Kidney (tissue), 13 donors: ENCODE measurements at regions not wholly inside any gene's neighbourhood (a gene's known extent, or its start where the extent isn't known, plus 50 kb on each side); places are given as distances from the start of the nearest gene placed in this dataset.
A peak's percentile ranks its signal among the peaks of the same experiment; 100 is the strongest.

ENCODE experiments used
- DNase-seq, 5 donors: peaks; one replicate each; pipeline ENCODE4 v3.0.0-alpha.2; 2013 to 2020
- FAIRE-seq: peaks from 2 replicates; lab custom pipeline; 2012; peaks lifted over from hg19 to GRCh38; lab: Jason Lieb, UNC
- H3K27ac ChIP-seq, 2 donors: one replicate each; pipeline ENCODE4 v1.7.0; 2013; ENCODE audit warnings: low read depth in 2 of 2, low read length in 2 of 2, inconsistent platforms in 1 of 2
- H3K27me3 ChIP-seq: one replicate; pipeline ENCODE4 v1.7.1; 2013; ENCODE audit warnings: low read length, inconsistent platforms; ENCODE audit not compliant: control insufficient read depth, insufficient read depth
- H3K36me3 ChIP-seq, 3 donors: one replicate each; pipeline versions ENCODE4 v1.7.0 to v1.7.1; 2013; ENCODE audit warnings: low read length in 3 of 3, control low read depth in 1 of 3, inconsistent platforms in 1 of 3; ENCODE audit not compliant: insufficient read depth in 3 of 3, control insufficient read depth in 2 of 3
- H3K4me1 ChIP-seq, 3 donors: one replicate each; pipeline versions ENCODE4 v1.7.0 to v1.7.1; 2013; ENCODE audit warnings: low read length in 3 of 3, inconsistent platforms in 1 of 3, low read depth in 1 of 3; ENCODE audit not compliant: control insufficient read depth in 2 of 3, insufficient read depth in 2 of 3
- H3K4me3 ChIP-seq, 3 donors: one replicate each; pipeline versions ENCODE4 v1.7.0 to v1.8.1; 2013; ENCODE audit warnings: low read length in 3 of 3, control low read depth in 1 of 3, inconsistent platforms in 1 of 3
- H3K9ac ChIP-seq, 3 donors: one replicate each; pipeline versions ENCODE4 v1.7.0 to v1.7.1; 2013; ENCODE audit warnings: low read length in 3 of 3, control low read depth in 1 of 3, inconsistent platforms in 1 of 3
- H3K9me3 ChIP-seq, 3 donors: one replicate each; pipeline versions ENCODE4 v1.7.0 to v1.7.1; 2013; ENCODE audit warnings: low read length in 3 of 3, control low read depth in 1 of 3, inconsistent platforms in 1 of 3; ENCODE audit not compliant: control insufficient read depth in 2 of 3, insufficient read depth in 1 of 3
- intact Hi-C: fragments of 100-400 bp; cut with DNase I; formaldehyde crosslinking; loops from one replicate; pipeline ENCODE4 v1.11.1; 2022
- TF ChIP-seq, protein P1 (sequence below): IDR thresholded peaks from 3 replicates; pipeline ENCODE4 v1.5.1; 2012; ENCODE audit warnings: mild to moderate bottlenecking, moderate library complexity, borderline replicate concordance; ENCODE audit not compliant: insufficient read depth; ENCODE audit errors: extremely low read depth
- donor health status: control.
- donor health status: control.
- donor health status: control.
- donor health status: control.
- donor health status: control.
- donor health status: DM: yes; HTN: yes; CAD: no.
- donor health status: Normal renal cell carcinoma (clear cell type).

DNA sequence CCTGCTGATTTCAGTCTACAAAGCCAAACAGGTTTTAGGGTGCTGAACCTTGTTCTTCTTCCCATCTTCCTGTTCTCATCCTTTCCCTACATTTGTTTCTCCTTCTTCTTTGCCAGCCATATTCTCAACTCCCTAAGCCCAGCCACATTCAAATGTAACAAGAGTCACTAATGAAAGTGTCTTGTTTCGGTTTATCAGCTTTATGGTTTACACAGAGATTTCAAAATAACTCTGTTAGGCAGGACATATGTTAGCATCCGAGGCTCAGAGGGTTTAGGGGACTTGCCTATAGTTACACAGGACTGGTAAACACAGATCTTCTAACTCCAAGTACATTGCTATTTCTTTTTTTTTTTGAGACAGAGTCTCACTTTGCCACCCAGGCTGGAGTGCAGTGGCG, 61.3 kb downstream of the NDUFS5 start:
- TF ChIP-seq, protein P1, sequence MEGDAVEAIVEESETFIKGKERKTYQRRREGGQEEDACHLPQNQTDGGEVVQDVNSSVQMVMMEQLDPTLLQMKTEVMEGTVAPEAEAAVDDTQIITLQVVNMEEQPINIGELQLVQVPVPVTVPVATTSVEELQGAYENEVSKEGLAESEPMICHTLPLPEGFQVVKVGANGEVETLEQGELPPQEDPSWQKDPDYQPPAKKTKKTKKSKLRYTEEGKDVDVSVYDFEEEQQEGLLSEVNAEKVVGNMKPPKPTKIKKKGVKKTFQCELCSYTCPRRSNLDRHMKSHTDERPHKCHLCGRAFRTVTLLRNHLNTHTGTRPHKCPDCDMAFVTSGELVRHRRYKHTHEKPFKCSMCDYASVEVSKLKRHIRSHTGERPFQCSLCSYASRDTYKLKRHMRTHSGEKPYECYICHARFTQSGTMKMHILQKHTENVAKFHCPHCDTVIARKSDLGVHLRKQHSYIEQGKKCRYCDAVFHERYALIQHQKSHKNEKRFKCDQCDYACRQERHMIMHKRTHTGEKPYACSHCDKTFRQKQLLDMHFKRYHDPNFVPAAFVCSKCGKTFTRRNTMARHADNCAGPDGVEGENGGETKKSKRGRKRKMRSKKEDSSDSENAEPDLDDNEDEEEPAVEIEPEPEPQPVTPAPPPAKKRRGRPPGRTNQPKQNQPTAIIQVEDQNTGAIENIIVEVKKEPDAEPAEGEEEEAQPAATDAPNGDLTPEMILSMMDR = no peak
- intact Hi-C loops = no loop called here
- no peaks in the 10 kb centered on the region for H3K36me3 ChIP-seq
- no peaks in the 10 kb centered on the region for H3K9me3 ChIP-seq
- H3K27me3 ChIP-seq = no peaks in the 10 kb centered on the region
- H3K27ac ChIP-seq = peak overlapping the region in 1 of 2 donors; percentile 18
- DNase-seq (no peak), FAIRE-seq (no peak)
- H3K9ac ChIP-seq = no peak overlapping the region
- no peak overlapping the region for H3K4me3 ChIP-seq
- peaks cover 0 to 4% (median 0%) of the 10 kb centered on the region in 3 donors for H3K4me1 ChIP-seq

DNA sequence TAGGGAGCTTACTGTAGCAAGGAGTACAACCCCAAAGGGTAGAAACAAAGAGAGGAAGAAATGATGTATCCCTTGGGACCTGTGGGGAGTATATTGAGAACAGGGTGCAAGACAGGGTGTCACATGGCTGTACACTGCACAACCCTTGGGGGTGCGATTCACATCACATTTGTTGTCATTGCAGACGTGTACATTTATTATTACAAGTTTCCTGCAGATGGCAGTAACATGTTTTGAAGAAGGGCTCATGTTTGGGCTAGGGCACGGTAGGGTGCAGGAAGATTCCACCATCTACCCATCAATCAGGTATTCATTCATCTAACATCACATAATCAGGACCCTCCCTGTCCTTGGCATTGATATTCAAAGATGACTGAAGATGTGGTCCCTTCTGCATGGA, 62.5 kb downstream of the NDUFS5 start:
- Histone ChIP-seq H3K9me3 (no peaks in the 10 kb centered on the region), H3K27ac (no peak overlapping the region), H3K9ac (no peak overlapping the region), H3K4me1 (peaks cover 0 to 4% (median 0%) of the 10 kb centered on the region in 3 donors), H3K36me3 (no peaks in the 10 kb centered on the region), H3K4me3 (no peak overlapping the region), H3K27me3 (no peaks in the 10 kb centered on the region)
- TF ChIP-seq, protein P1 = no peak
- intact Hi-C loops = no loop called here
- DNase-seq (no peak), FAIRE-seq (no peak)

DNA sequence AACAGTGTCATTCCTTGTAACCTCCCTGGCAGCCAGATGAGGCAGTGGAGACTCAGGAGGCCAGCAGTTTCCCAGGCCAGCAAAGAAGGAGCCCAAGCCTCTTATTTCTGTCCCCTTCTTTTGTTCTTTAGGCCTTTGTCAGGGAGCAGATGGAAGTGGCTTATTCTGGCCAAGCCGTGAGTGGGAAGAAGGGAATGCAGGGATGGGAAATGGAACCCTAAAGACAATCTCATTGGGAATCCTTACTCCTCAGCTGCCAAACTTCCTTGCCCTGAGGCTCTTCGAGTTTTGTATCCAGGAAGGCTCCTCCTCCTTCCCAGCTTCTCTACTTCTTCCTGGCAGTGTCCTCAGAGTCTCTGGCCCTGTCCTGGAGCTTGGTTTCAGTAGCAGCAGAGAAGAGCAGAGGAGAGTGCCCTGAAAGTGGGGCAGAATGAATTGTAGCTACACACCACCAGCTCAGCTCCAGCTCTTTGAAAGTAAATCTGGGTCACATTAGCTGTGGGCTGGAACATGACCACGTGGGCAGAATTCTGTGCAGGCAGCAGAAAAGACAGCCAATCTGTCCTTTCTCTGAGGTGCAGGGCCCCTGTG, 63.9 kb downstream of the NDUFS5 start:
- intact Hi-C loops = no loop called here
- Histone ChIP-seq H3K9ac (no peak overlapping the region), H3K36me3 (no peaks in the 10 kb centered on the region), H3K27ac (no peak overlapping the region), H3K4me1 (peaks cover 0 to 4% (median 0%) of the 10 kb centered on the region in 3 donors), H3K4me3 (no peak overlapping the region), H3K27me3 (no peaks in the 10 kb centered on the region), H3K9me3 (no peaks in the 10 kb centered on the region)
- DNase-seq (no peak), FAIRE-seq (no peak)
- TF ChIP-seq, protein P1 = no peak

DNA sequence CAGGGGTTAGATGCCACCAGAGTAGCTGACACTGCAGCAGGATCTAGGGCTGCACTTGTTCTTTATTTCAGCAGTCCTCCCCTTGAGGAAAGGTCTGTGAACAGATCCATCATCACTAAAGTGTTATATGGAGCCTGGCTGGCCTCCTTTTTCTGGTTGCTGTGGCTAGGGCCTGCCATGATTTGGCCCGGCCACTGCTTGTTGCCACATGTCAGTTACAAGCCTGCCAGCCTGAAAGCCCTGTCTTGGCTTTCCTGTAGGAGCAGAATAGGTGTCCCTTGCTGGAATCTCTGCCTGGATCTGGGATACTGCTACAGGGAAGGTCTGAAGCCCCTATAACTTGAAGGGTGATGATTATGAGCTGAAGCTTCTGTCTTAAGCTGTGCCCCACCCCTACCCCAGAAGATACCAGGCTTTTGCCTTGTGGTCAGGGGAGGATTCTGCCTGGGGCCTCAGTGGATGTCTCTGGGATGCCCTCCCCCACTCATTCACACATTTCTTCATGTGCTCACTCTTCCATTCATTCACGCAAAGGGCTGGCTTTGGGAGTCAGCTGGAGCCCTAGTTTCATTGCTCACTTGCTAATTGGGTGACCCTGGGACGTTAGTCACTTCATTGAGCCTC, 64.7 kb downstream of the NDUFS5 start:
- no peak overlapping the region for H3K27ac ChIP-seq
- TF ChIP-seq, protein P1 = no peak
- peaks cover 0 to 4% (median 0%) of the 10 kb centered on the region in 3 donors for H3K4me1 ChIP-seq
- H3K4me3 ChIP-seq = no peak overlapping the region
- no peaks in the 10 kb centered on the region for H3K36me3 ChIP-seq
- intact Hi-C loops = no loop called here
- no peak overlapping the region for H3K9ac ChIP-seq
- FAIRE-seq (no peak), DNase-seq (no peak)
- no peaks in the 10 kb centered on the region for H3K27me3 ChIP-seq
- H3K9me3 ChIP-seq = no peaks in the 10 kb centered on the region
